ENCODE measurements at regions not wholly inside any gene's neighbourhood (a gene's known extent, or its start where the extent isn't known, plus 50 kb on each side); places are given as distances from the start of the nearest gene placed in this dataset.

- Histone ChIP-seq H3K4me3 (ENCODE audit: low read length) (no peak overlapping the region), H3K9me3 (ENCODE audit: control insufficient read depth, insufficient read depth, low read length) (no peaks in the 10 kb centered on the region), H3K36me3 (ENCODE audit: control insufficient read depth, insufficient read depth, low read length) (no peaks in the 10 kb centered on the region), H3K27ac (ENCODE audit: low read length) (no peak overlapping the region), H3K27me3 (ENCODE audit: control insufficient read depth, insufficient read depth, low read length) (no peaks in the 10 kb centered on the region), H3K4me1 (ENCODE audit: control insufficient read depth, insufficient read depth, low read length) (no peaks in the 10 kb centered on the region)
- DNase-seq (ENCODE audit: low read depth, low spot score): no peak
- WGBS (ENCODE audit: insufficient coverage, insufficient read length): no CpG with 5 or more reads among the region's 4 CpGs
Measured at GRCh38 chr18:39698436-39698835, 2132.8 kb upstream of the CELF4 start.

- Histone ChIP-seq H3K36me3 (ENCODE audit: control insufficient read depth, insufficient read depth, low read length) (no peaks in the 10 kb centered on the region), H3K9me3 (ENCODE audit: control insufficient read depth, insufficient read depth, low read length) (no peaks in the 10 kb centered on the region), H3K27me3 (ENCODE audit: control insufficient read depth, insufficient read depth, low read length) (no peaks in the 10 kb centered on the region), H3K27ac (ENCODE audit: low read length) (no peak overlapping the region), H3K4me3 (ENCODE audit: low read length) (no peak overlapping the region), H3K4me1 (ENCODE audit: control insufficient read depth, insufficient read depth, low read length) (no peaks in the 10 kb centered on the region)
- WGBS (ENCODE audit: insufficient coverage, insufficient read length): no CpG with 5 or more reads among the region's 1 CpG
- no peak for DNase-seq (ENCODE audit: low read depth, low spot score)
Measured at GRCh38 chr18:39693359-39693758, 2127.8 kb upstream of the CELF4 start.

GRCh38 chr18:39692367-39693015, 2126.9 kb upstream of the CELF4 start:
- Histone ChIP-seq H3K4me1 (ENCODE audit: control insufficient read depth, insufficient read depth, low read length) (no peaks in the 10 kb centered on the region), H3K36me3 (ENCODE audit: control insufficient read depth, insufficient read depth, low read length) (no peaks in the 10 kb centered on the region), H3K27ac (ENCODE audit: low read length) (no peak overlapping the region), H3K27me3 (ENCODE audit: control insufficient read depth, insufficient read depth, low read length) (no peaks in the 10 kb centered on the region), H3K4me3 (ENCODE audit: low read length) (no peak overlapping the region), H3K9me3 (ENCODE audit: control insufficient read depth, insufficient read depth, low read length) (no peaks in the 10 kb centered on the region)
- WGBS (ENCODE audit: insufficient coverage, insufficient read length): no CpG with 5 or more reads among the region's 2 CpGs
- DNase-seq (ENCODE audit: low read depth, low spot score): no peak

GRCh38 chr18:39685303-39685902, 2119.8 kb upstream of the CELF4 start:
- no CpG with 5 or more reads among the region's 4 CpGs for WGBS (ENCODE audit: insufficient coverage, insufficient read length)
- peak; percentile 22 for DNase-seq (ENCODE audit: low read depth, low spot score)
- H3K27me3 ChIP-seq (ENCODE audit: control insufficient read depth, insufficient read depth, low read length): no peaks in the 10 kb centered on the region
- H3K36me3 ChIP-seq (ENCODE audit: control insufficient read depth, insufficient read depth, low read length): no peaks in the 10 kb centered on the region
- no peaks in the 10 kb centered on the region for H3K9me3 ChIP-seq (ENCODE audit: control insufficient read depth, insufficient read depth, low read length)
- no peak overlapping the region for H3K27ac ChIP-seq (ENCODE audit: low read length)
- no peaks in the 10 kb centered on the region for H3K4me1 ChIP-seq (ENCODE audit: control insufficient read depth, insufficient read depth, low read length)
- H3K4me3 ChIP-seq (ENCODE audit: low read length): no peak overlapping the region

- no peak overlapping the region for H3K4me3 ChIP-seq (ENCODE audit: low read length)
- H3K27ac ChIP-seq (ENCODE audit: low read length): no peak overlapping the region
- WGBS (ENCODE audit: insufficient coverage, insufficient read length): no CpG with 5 or more reads among the region's 4 CpGs
- no peaks in the 10 kb centered on the region for H3K4me1 ChIP-seq (ENCODE audit: control insufficient read depth, insufficient read depth, low read length)
- DNase-seq (ENCODE audit: low read depth, low spot score): no peak
- no peaks in the 10 kb centered on the region for H3K36me3 ChIP-seq (ENCODE audit: control insufficient read depth, insufficient read depth, low read length)
- H3K9me3 ChIP-seq (ENCODE audit: control insufficient read depth, insufficient read depth, low read length): no peaks in the 10 kb centered on the region
- H3K27me3 ChIP-seq (ENCODE audit: control insufficient read depth, insufficient read depth, low read length): no peaks in the 10 kb centered on the region
Measured at GRCh38 chr18:39681061-39681460, 2115.5 kb upstream of the CELF4 start.

- Histone ChIP-seq H3K27me3 (ENCODE audit: control insufficient read depth, insufficient read depth, low read length) (no peaks in the 10 kb centered on the region), H3K27ac (ENCODE audit: low read length) (no peak overlapping the region), H3K9me3 (ENCODE audit: control insufficient read depth, insufficient read depth, low read length) (no peaks in the 10 kb centered on the region), H3K4me3 (ENCODE audit: low read length) (no peak overlapping the region), H3K4me1 (ENCODE audit: control insufficient read depth, insufficient read depth, low read length) (no peaks in the 10 kb centered on the region), H3K36me3 (ENCODE audit: control insufficient read depth, insufficient read depth, low read length) (no peaks in the 10 kb centered on the region)
- WGBS (ENCODE audit: insufficient coverage, insufficient read length): no CpG with 5 or more reads among the region's 5 CpGs
- no peak for DNase-seq (ENCODE audit: low read depth, low spot score)
Measured at GRCh38 chr18:39675906-39676305, 2110.3 kb upstream of the CELF4 start.

- Histone ChIP-seq H3K27me3 (ENCODE audit: control insufficient read depth, insufficient read depth, low read length) (no peaks in the 10 kb centered on the region), H3K4me3 (ENCODE audit: low read length) (no peak overlapping the region), H3K4me1 (ENCODE audit: control insufficient read depth, insufficient read depth, low read length) (no peaks in the 10 kb centered on the region), H3K9me3 (ENCODE audit: control insufficient read depth, insufficient read depth, low read length) (no peaks in the 10 kb centered on the region), H3K36me3 (ENCODE audit: control insufficient read depth, insufficient read depth, low read length) (no peaks in the 10 kb centered on the region), H3K27ac (ENCODE audit: low read length) (no peak overlapping the region)
- DNase-seq (ENCODE audit: low read depth, low spot score): no peak
- WGBS (ENCODE audit: insufficient coverage, insufficient read length): no CpG with 5 or more reads among the region's 3 CpGs
Measured at GRCh38 chr18:39675368-39675767, 2109.8 kb upstream of the CELF4 start.

GRCh38 chr18:39672171-39672570, 2106.6 kb upstream of the CELF4 start:
- WGBS (ENCODE audit: insufficient coverage, insufficient read length): no CpG with 5 or more reads among the region's 3 CpGs

GRCh38 chr18:39667905-39668304, 2102.3 kb upstream of the CELF4 start:
- H3K36me3 ChIP-seq (ENCODE audit: control insufficient read depth, insufficient read depth, low read length): no peaks in the 10 kb centered on the region
- DNase-seq (ENCODE audit: low read depth, low spot score): no peak
- H3K9me3 ChIP-seq (ENCODE audit: control insufficient read depth, insufficient read depth, low read length): no peaks in the 10 kb centered on the region
- no peak overlapping the region for H3K4me3 ChIP-seq (ENCODE audit: low read length)
- no peaks in the 10 kb centered on the region for H3K4me1 ChIP-seq (ENCODE audit: control insufficient read depth, insufficient read depth, low read length)
- H3K27ac ChIP-seq (ENCODE audit: low read length): no peak overlapping the region
- H3K27me3 ChIP-seq (ENCODE audit: control insufficient read depth, insufficient read depth, low read length): no peaks in the 10 kb centered on the region

More at GRCh38 chr18:39672171-39672570, 2106.6 kb upstream of the CELF4 start:
- Histone ChIP-seq H3K4me1 (ENCODE audit: control insufficient read depth, insufficient read depth, low read length) (no peaks in the 10 kb centered on the region), H3K4me3 (ENCODE audit: low read length) (no peak overlapping the region), H3K9me3 (ENCODE audit: control insufficient read depth, insufficient read depth, low read length) (no peaks in the 10 kb centered on the region), H3K27ac (ENCODE audit: low read length) (no peak overlapping the region), H3K36me3 (ENCODE audit: control insufficient read depth, insufficient read depth, low read length) (no peaks in the 10 kb centered on the region), H3K27me3 (ENCODE audit: control insufficient read depth, insufficient read depth, low read length) (no peaks in the 10 kb centered on the region)
- no peak for DNase-seq (ENCODE audit: low read depth, low spot score)

GRCh38 chr18:39666541-39666940, 2100.9 kb upstream of the CELF4 start:
- no peaks in the 10 kb centered on the region for H3K4me1 ChIP-seq (ENCODE audit: control insufficient read depth, insufficient read depth, low read length)
- no peaks in the 10 kb centered on the region for H3K36me3 ChIP-seq (ENCODE audit: control insufficient read depth, insufficient read depth, low read length)
- no peaks in the 10 kb centered on the region for H3K27me3 ChIP-seq (ENCODE audit: control insufficient read depth, insufficient read depth, low read length)
- DNase-seq (ENCODE audit: low read depth, low spot score): no peak
- no peaks in the 10 kb centered on the region for H3K9me3 ChIP-seq (ENCODE audit: control insufficient read depth, insufficient read depth, low read length)
- no peak overlapping the region for H3K27ac ChIP-seq (ENCODE audit: low read length)
- H3K4me3 ChIP-seq (ENCODE audit: low read length): no peak overlapping the region
- WGBS (ENCODE audit: insufficient coverage, insufficient read length): 100% methylated on average over 2 of the region's 2 CpGs

- H3K27me3 ChIP-seq (ENCODE audit: control insufficient read depth, insufficient read depth, low read length): no peaks in the 10 kb centered on the region
- DNase-seq (ENCODE audit: low read depth, low spot score): no peak
- H3K9me3 ChIP-seq (ENCODE audit: control insufficient read depth, insufficient read depth, low read length): no peaks in the 10 kb centered on the region
- no peaks in the 10 kb centered on the region for H3K4me1 ChIP-seq (ENCODE audit: control insufficient read depth, insufficient read depth, low read length)
- no CpG with 5 or more reads among the region's 2 CpGs for WGBS (ENCODE audit: insufficient coverage, insufficient read length)
- H3K4me3 ChIP-seq (ENCODE audit: low read length): no peak overlapping the region
- no peak overlapping the region for H3K27ac ChIP-seq (ENCODE audit: low read length)
- H3K36me3 ChIP-seq (ENCODE audit: control insufficient read depth, insufficient read depth, low read length): no peaks in the 10 kb centered on the region
Measured at GRCh38 chr18:39661856-39662366, 2096.3 kb upstream of the CELF4 start.
